ENCODE measurements at regions not wholly inside any gene's neighbourhood (a gene's known extent, or its start where the extent isn't known, plus 50 kb on each side); places are given as distances from the start of the nearest gene placed in this dataset.

GRCh38 chr11:104823657-104824056 is 74.6 kb downstream of the CASP12 start:
- H3F3A ChIP-seq (ENCODE audit: low read depth): no peaks in the 10 kb centered on the region
- H3K36me3 ChIP-seq (ENCODE audit: insufficient read depth, low read length): no peaks in the 10 kb centered on the region
- H3K9ac ChIP-seq (ENCODE audit: low read depth, low read length, poor library complexity, severe bottlenecking): no peak overlapping the region
- H2AFZ ChIP-seq (ENCODE audit: low read length): no peak overlapping the region
- no peaks in the 10 kb centered on the region for H3K9me2 ChIP-seq (replicated peaks; ENCODE audit: low read depth, low read length)
- no peak overlapping the region for H3K4me3 ChIP-seq (ENCODE audit: low read length, poor library complexity, severe bottlenecking)
- H3K79me2 ChIP-seq (ENCODE audit: insufficient read depth, low read length): no peaks in the 10 kb centered on the region
- H3K4me2 ChIP-seq (ENCODE audit: low read depth, low read length, poor library complexity, severe bottlenecking): no peak overlapping the region
- TF ChIP-seq EZH2phosphoT487 (IDR thresholded peaks at IDR 0.05; ENCODE audit: borderline replicate concordance) (no peak), CTCF (conservative IDR thresholded peaks at IDR 0.05; ENCODE audit: low read length) (peak; percentile 51)
- no peaks in the 10 kb centered on the region for H3K4me1 ChIP-seq (ENCODE audit: insufficient read depth, low read length, poor library complexity, severe bottlenecking)
- H4K20me1 ChIP-seq (ENCODE audit: insufficient read depth, low read length, poor library complexity, severe bottlenecking): no peaks in the 10 kb centered on the region
- H3K27me3 ChIP-seq (ENCODE audit: insufficient read depth, low read length, poor library complexity, severe bottlenecking): no peaks in the 10 kb centered on the region
- H3K9me3 ChIP-seq (ENCODE audit: insufficient read depth, low read depth, low read length): no peaks in the 10 kb centered on the region

- H4K20me1 ChIP-seq (ENCODE audit: insufficient read depth, low read length, poor library complexity, severe bottlenecking): no peaks in the 10 kb centered on the region
- no peak overlapping the region for H3K9ac ChIP-seq (ENCODE audit: low read depth, low read length, poor library complexity, severe bottlenecking)
- H3F3A ChIP-seq (ENCODE audit: low read depth): no peaks in the 10 kb centered on the region
- H3K36me3 ChIP-seq (ENCODE audit: insufficient read depth, low read length): no peaks in the 10 kb centered on the region
- H3K79me2 ChIP-seq (ENCODE audit: insufficient read depth, low read length): no peaks in the 10 kb centered on the region
- H2AFZ ChIP-seq (ENCODE audit: low read length): no peak overlapping the region
- TF ChIP-seq CTCF (conservative IDR thresholded peaks at IDR 0.05; ENCODE audit: low read length): no peak
- TF ChIP-seq EZH2phosphoT487 (IDR thresholded peaks at IDR 0.05; ENCODE audit: borderline replicate concordance): no peak
- H3K4me1 ChIP-seq (ENCODE audit: insufficient read depth, low read length, poor library complexity, severe bottlenecking): no peaks in the 10 kb centered on the region
- no peaks in the 10 kb centered on the region for H3K9me2 ChIP-seq (replicated peaks; ENCODE audit: low read depth, low read length)
- H3K27me3 ChIP-seq (ENCODE audit: insufficient read depth, low read length, poor library complexity, severe bottlenecking): no peaks in the 10 kb centered on the region
- H3K4me2 ChIP-seq (ENCODE audit: low read depth, low read length, poor library complexity, severe bottlenecking): no peak overlapping the region
- no peak overlapping the region for H3K4me3 ChIP-seq (ENCODE audit: low read length, poor library complexity, severe bottlenecking)
- no peaks in the 10 kb centered on the region for H3K9me3 ChIP-seq (ENCODE audit: insufficient read depth, low read depth, low read length)
These were observed 77.8 kb downstream of the CASP12 start for GRCh38 chr11:104820431-104820830.

- Histone ChIP-seq H3F3A (ENCODE audit: low read depth) (no peaks in the 10 kb centered on the region), H3K4me1 (ENCODE audit: insufficient read depth, low read length, poor library complexity, severe bottlenecking) (no peaks in the 10 kb centered on the region), H4K20me1 (ENCODE audit: insufficient read depth, low read length, poor library complexity, severe bottlenecking) (no peaks in the 10 kb centered on the region), H3K36me3 (ENCODE audit: insufficient read depth, low read length) (no peaks in the 10 kb centered on the region), H3K79me2 (ENCODE audit: insufficient read depth, low read length) (no peaks in the 10 kb centered on the region), H3K4me3 (ENCODE audit: low read length, poor library complexity, severe bottlenecking) (no peak overlapping the region), H3K9me3 (ENCODE audit: insufficient read depth, low read depth, low read length) (no peaks in the 10 kb centered on the region), H3K9me2 (replicated peaks; ENCODE audit: low read depth, low read length) (no peaks in the 10 kb centered on the region), H3K9ac (ENCODE audit: low read depth, low read length, poor library complexity, severe bottlenecking) (no peak overlapping the region), H3K4me2 (ENCODE audit: low read depth, low read length, poor library complexity, severe bottlenecking) (no peak overlapping the region), H3K27me3 (ENCODE audit: insufficient read depth, low read length, poor library complexity, severe bottlenecking) (no peaks in the 10 kb centered on the region), H2AFZ (ENCODE audit: low read length) (no peak overlapping the region)
- no peak for TF ChIP-seq CTCF (conservative IDR thresholded peaks at IDR 0.05; ENCODE audit: low read length)
- TF ChIP-seq EZH2phosphoT487 (IDR thresholded peaks at IDR 0.05; ENCODE audit: borderline replicate concordance): no peak
These were observed 78.7 kb downstream of the CASP12 start for GRCh38 chr11:104819603-104820002.

All from Loucy (cell line).